ENCODE measurements at regions not wholly inside any gene's neighbourhood (a gene's known extent, or its start where the extent isn't known, plus 50 kb on each side); places are given as distances from the start of the nearest gene placed in this dataset.

DNA sequence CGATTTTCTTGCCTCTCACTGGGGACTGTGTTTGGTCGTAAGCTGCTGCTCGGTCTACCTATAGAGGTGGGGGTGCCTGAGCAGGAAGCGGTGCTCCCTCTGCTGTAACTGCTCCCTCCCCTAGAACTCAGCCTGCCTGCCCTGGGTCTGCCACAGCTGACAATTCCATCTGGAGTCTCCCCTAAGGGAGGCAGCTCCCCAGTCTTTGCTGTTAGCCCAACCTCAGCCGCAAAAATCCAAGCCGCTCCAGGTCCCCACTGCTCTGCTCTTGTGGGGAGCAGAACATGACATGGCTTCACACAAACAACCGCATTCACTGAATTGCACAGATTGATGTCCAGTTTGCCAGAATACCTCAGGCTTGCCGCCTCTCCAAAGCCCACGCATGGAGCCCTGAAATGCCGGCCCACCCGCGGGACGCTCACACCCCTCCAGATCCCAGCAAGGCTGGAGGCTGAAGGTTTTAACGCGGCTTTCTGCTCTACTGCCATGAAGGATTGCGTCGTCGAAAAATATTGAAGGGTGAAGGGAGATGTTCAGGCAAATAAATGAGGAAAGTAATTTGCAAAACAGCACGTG is 221.5 kb upstream of the FOXF1 start:
- no peak for TF ChIP-seq CTCF (IDR thresholded peaks at IDR 0.05)
- no peak for TF ChIP-seq POLR2AphosphoS5 (IDR thresholded peaks at IDR 0.05)
- no peak for TF ChIP-seq POLR2A (IDR thresholded peaks at IDR 0.05)
- intact Hi-C loops (cut with DNase I), result no loop called here
- no peak overlapping the region for H3K27ac ChIP-seq
- no peak for DNase-seq (ENCODE audit: low spot score)
- H3K9me3 ChIP-seq, result no peaks in the 10 kb centered on the region
- no peaks in the 10 kb centered on the region for H3K4me1 ChIP-seq (replicated peaks)
- no peak overlapping the region for H3K4me3 ChIP-seq
- peaks cover 21% of the 10 kb centered on the region for H3K27me3 ChIP-seq (replicated peaks; ENCODE audit: insufficient read depth)
- no peaks in the 10 kb centered on the region for H3K36me3 ChIP-seq
- 40% methylated on average over 19 of the region's 19 CpGs for WGBS

GRCh38 chr16:86289304-86289703 is 221.0 kb upstream of the FOXF1 start:
- Histone ChIP-seq H3K4me3 (no peak overlapping the region), H3K4me1 (replicated peaks) (no peaks in the 10 kb centered on the region), H3K27me3 (replicated peaks; ENCODE audit: insufficient read depth) (peaks cover 21% of the 10 kb centered on the region), H3K9me3 (no peaks in the 10 kb centered on the region), H3K36me3 (no peaks in the 10 kb centered on the region), H3K27ac (no peak overlapping the region)
- no peak for DNase-seq (ENCODE audit: low spot score)
- 51% methylated on average over 11 of the region's 11 CpGs for WGBS
- TF ChIP-seq POLR2A (IDR thresholded peaks at IDR 0.05) (no peak), CTCF (IDR thresholded peaks at IDR 0.05) (no peak), POLR2AphosphoS5 (IDR thresholded peaks at IDR 0.05) (no peak)
- intact Hi-C loops (cut with DNase I), result no loop called here

DNA sequence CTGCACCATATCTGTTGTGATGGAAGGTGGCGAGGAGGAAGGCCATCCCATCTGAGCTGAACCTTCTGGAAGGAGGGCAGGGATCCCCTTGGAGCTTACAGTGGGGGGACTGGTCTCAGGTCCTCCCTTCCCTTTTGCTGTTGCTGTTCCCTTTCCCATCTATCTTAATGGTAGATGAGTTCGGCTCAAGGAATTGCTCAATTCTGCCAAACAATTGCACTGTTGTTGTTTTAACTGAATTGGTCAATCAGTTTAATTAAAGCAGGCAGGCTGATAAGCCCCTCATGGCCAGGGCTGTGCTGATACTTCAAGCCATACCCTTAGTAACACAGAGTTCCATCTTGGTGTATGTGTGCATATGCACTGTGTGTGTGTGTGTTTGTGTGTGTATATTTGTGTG is 220.4 kb upstream of the FOXF1 start:
- Histone ChIP-seq H3K9me3 (no peaks in the 10 kb centered on the region), H3K36me3 (no peaks in the 10 kb centered on the region), H3K27ac (no peak overlapping the region), H3K4me3 (no peak overlapping the region), H3K27me3 (replicated peaks; ENCODE audit: insufficient read depth) (peaks cover 19% of the 10 kb centered on the region), H3K4me1 (replicated peaks) (no peaks in the 10 kb centered on the region)
- DNase-seq (ENCODE audit: low spot score), result no peak
- intact Hi-C loops (cut with DNase I), result no loop called here
- WGBS, result 65% methylated on average over 2 of the region's 2 CpGs
- no peak for TF ChIP-seq POLR2A (IDR thresholded peaks at IDR 0.05)
- TF ChIP-seq POLR2AphosphoS5 (IDR thresholded peaks at IDR 0.05), result no peak
- no peak for TF ChIP-seq CTCF (IDR thresholded peaks at IDR 0.05)

DNA sequence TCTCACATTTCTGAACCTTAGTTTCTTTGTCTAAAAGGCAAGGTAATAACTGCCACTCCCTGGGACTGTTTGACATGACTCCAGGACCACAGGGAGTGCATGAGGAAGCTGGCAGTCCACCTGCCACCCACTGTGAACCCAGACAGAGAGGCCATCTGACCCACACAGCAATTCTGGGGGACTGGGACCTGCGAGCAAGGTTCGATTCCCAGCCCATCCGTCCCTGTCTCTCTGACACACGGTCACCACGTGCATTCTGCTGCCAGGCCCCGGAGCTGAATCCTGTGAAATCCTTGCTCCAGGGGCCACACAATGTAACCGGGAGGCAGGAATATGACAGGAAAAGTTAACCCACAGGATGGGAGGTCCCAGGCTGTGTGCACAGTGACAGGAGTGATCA is 218.8 kb upstream of the FOXF1 start:
- no peak for TF ChIP-seq POLR2A (IDR thresholded peaks at IDR 0.05)
- TF ChIP-seq POLR2AphosphoS5 (IDR thresholded peaks at IDR 0.05), result no peak
- TF ChIP-seq CTCF (IDR thresholded peaks at IDR 0.05), result no peak
- Histone ChIP-seq H3K27ac (no peak overlapping the region), H3K4me3 (no peak overlapping the region), H3K4me1 (replicated peaks) (no peaks in the 10 kb centered on the region), H3K9me3 (no peaks in the 10 kb centered on the region), H3K36me3 (no peaks in the 10 kb centered on the region), H3K27me3 (replicated peaks; ENCODE audit: insufficient read depth) (peaks cover 17% of the 10 kb centered on the region)
- WGBS, result 89% methylated on average over 7 of the region's 7 CpGs
- intact Hi-C loops (cut with DNase I), result no loop called here
- no peak for DNase-seq (ENCODE audit: low spot score)

- TF ChIP-seq POLR2AphosphoS5 (IDR thresholded peaks at IDR 0.05) (no peak), CTCF (IDR thresholded peaks at IDR 0.05) (no peak), POLR2A (IDR thresholded peaks at IDR 0.05) (no peak)
- no peaks in the 10 kb centered on the region for H3K36me3 ChIP-seq
- H3K4me3 ChIP-seq, result no peak overlapping the region
- H3K27ac ChIP-seq, result no peak overlapping the region
- 71% methylated on average over 16 of the region's 16 CpGs for WGBS
- H3K4me1 ChIP-seq (replicated peaks), result no peaks in the 10 kb centered on the region
- no peak for DNase-seq (ENCODE audit: low spot score)
- H3K9me3 ChIP-seq, result no peaks in the 10 kb centered on the region
- H3K27me3 ChIP-seq (replicated peaks; ENCODE audit: insufficient read depth), result peaks cover 9% of the 10 kb centered on the region
- intact Hi-C loops (cut with DNase I), result no loop called here
Observed at GRCh38 chr16:86292171-86292775, 218.1 kb upstream of the FOXF1 start.
